DND-41 (cell line): ENCODE measurements at regions not wholly inside any gene's neighbourhood (a gene's known extent, or its start where the extent isn't known, plus 50 kb on each side); places are given as distances from the start of the nearest gene placed in this dataset.

Experiments used
- CTCF ChIP-seq: IDR thresholded peaks from 2 replicates; pipeline ENCODE4 v1.5.1; 2012; ENCODE audit warnings: borderline replicate concordance, low read length, moderate library complexity, mild to moderate bottlenecking; ENCODE audit not compliant: poor library complexity, severe bottlenecking; ENCODE audit errors: extremely low read depth
- EZH2 ChIP-seq: IDR thresholded peaks from 3 replicates; pipeline ENCODE4 v1.6.1; 2012; ENCODE audit warnings: borderline replicate concordance, low read depth, mild to moderate bottlenecking, moderate library complexity, low read length, inconsistent platforms; ENCODE audit not compliant: severe bottlenecking

DNA sequence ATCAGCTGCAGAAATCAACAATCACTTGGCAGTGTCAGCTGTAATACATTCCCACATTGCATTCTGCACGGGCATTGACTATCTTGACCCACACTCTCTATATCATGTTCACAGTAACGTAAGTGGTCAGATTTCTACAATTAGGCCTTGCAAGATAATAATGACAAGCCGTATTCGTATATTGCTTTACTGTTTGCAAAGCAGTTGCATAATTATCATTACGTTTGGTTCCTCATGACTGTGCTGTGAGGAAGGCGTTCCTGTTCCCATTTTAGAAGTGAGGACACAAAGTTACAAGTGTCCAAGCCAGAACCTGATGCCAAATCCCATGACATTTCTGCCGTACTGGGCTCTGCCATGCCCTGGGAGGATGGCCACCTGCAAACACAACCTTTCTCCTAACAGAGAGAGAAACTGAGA, 53.5 kb upstream of the TARBP1 start:
- TF ChIP-seq CTCF (no peak), EZH2 (no peak)
